ENCODE measurements at regions not wholly inside any gene's neighbourhood (a gene's known extent, or its start where the extent isn't known, plus 50 kb on each side); places are given as distances from the start of the nearest gene placed in this dataset.

DNA sequence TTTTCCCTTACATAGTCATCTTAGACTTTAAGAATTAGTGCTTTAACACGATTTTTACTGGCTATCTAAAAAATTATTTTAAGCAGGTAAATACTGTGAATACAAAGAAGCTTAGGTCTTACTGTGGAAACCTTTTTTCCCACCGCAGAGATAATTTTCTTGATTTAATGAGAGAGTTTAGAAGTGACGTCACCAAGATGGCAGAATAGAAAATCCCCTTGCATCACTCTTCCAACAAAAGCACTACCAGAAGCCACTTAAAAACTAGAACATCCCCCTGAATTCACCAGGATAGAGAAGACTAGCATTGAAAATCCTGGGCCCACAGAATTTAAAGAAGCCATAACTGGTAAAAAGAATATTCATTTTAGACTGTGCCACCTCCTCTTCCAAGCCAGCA is 375.4 kb upstream of the PTCHD4 start:
- Histone ChIP-seq H3K9me3 (ENCODE audit: control insufficient read depth in 4 of 4, low read length in 3 of 4) (no peaks in the 10 kb centered on the region), H3K27ac (ENCODE audit: low read depth in 1 of 2, low read length in 2 of 2) (no peak overlapping the region), H3K9ac (ENCODE audit: low read depth in 1 of 2, low read length in 2 of 2) (no peak overlapping the region), H3K4me3 (ENCODE audit: low read depth in 1 of 3, low read length in 3 of 3) (no peak overlapping the region), H3K36me3 (ENCODE audit: control insufficient read depth in 4 of 4, insufficient read depth in 3 of 4, low read depth in 1 of 4, low read length in 3 of 4) (no peaks in the 10 kb centered on the region), H3K4me1 (ENCODE audit: control insufficient read depth in 4 of 4, insufficient read depth in 4 of 4, low read length in 3 of 4) (no peaks in the 10 kb centered on the region), H3K27me3 (ENCODE audit: control insufficient read depth in 4 of 4, insufficient read depth in 4 of 4, low read length in 3 of 4) (no peaks in the 10 kb centered on the region)
- no peak for TF ChIP-seq SP1 (IDR thresholded peaks at IDR 0.05)
- TF ChIP-seq TAF1 (conservative IDR thresholded peaks at IDR 0.05) = no peak
- TF ChIP-seq, protein P1, sequence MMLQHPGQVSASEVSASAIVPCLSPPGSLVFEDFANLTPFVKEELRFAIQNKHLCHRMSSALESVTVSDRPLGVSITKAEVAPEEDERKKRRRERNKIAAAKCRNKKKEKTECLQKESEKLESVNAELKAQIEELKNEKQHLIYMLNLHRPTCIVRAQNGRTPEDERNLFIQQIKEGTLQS (IDR thresholded peaks at IDR 0.05) = no peak
- TF ChIP-seq GABPA (IDR thresholded peaks at IDR 0.05 in 1 of 2, conservative IDR thresholded peaks at IDR 0.05 in 1 of 2) = no peak
- TF ChIP-seq, protein P2, sequence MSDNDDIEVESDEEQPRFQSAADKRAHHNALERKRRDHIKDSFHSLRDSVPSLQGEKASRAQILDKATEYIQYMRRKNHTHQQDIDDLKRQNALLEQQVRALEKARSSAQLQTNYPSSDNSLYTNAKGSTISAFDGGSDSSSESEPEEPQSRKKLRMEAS (IDR thresholded peaks at IDR 0.05) = no peak
- no peak for TF ChIP-seq FOXA2 (IDR thresholded peaks at IDR 0.05)
- no peak for TF ChIP-seq REST (IDR thresholded peaks at IDR 0.05)
- TF ChIP-seq RAD21 (IDR thresholded peaks at IDR 0.05) = no peak
- TF ChIP-seq FOXA1 (IDR thresholded peaks at IDR 0.05) = no peak
- TF ChIP-seq YY1 (IDR thresholded peaks at IDR 0.05) = no peak
- no peak for TF ChIP-seq NR2F2 (IDR thresholded peaks at IDR 0.05)
- TF ChIP-seq JUND (IDR thresholded peaks at IDR 0.05) = no peak
- no peak for TF ChIP-seq EGR1 (IDR thresholded peaks at IDR 0.05; ENCODE audit: low read depth in 2 of 2)
- no peak for TF ChIP-seq CTCF (IDR thresholded peaks at IDR 0.05; ENCODE audit: low read depth, low read length, missing input control)
- TF ChIP-seq HNF4A (conservative IDR thresholded peaks at IDR 0.05) = no peak
- WGBS = 51% methylated on average over 3 of the region's 3 CpGs
- no peak for DNase-seq (ENCODE audit: low spot score)

GRCh38 chr6:48476257-48476656 is 365.3 kb upstream of the PTCHD4 start:
- peak; percentile 11 to 37 for TF ChIP-seq RAD21 (IDR thresholded peaks at IDR 0.05)
- no peak for TF ChIP-seq NR2F2 (IDR thresholded peaks at IDR 0.05)
- TF ChIP-seq SP1 (IDR thresholded peaks at IDR 0.05) = no peak
- Histone ChIP-seq H3K27me3 (ENCODE audit: control insufficient read depth in 4 of 4, insufficient read depth in 4 of 4, low read length in 3 of 4) (no peaks in the 10 kb centered on the region), H3K36me3 (ENCODE audit: control insufficient read depth in 4 of 4, insufficient read depth in 3 of 4, low read depth in 1 of 4, low read length in 3 of 4) (no peaks in the 10 kb centered on the region), H3K9me3 (ENCODE audit: control insufficient read depth in 4 of 4, low read length in 3 of 4) (peaks cover 0 to 4% (median 0%) of the 10 kb centered on the region in 4 donors), H3K9ac (ENCODE audit: low read depth in 1 of 2, low read length in 2 of 2) (no peak overlapping the region), H3K27ac (ENCODE audit: low read depth in 1 of 2, low read length in 2 of 2) (no peak overlapping the region), H3K4me3 (ENCODE audit: low read depth in 1 of 3, low read length in 3 of 3) (no peak overlapping the region), H3K4me1 (ENCODE audit: control insufficient read depth in 4 of 4, insufficient read depth in 4 of 4, low read length in 3 of 4) (no peaks in the 10 kb centered on the region)
- DNase-seq (ENCODE audit: low spot score) = no peak

Data from liver (tissue), 8 donors.